Prostate gland (tissue), 2 donors: ENCODE measurements at regions not wholly inside any gene's neighbourhood (a gene's known extent, or its start where the extent isn't known, plus 50 kb on each side); places are given as distances from the start of the nearest gene placed in this dataset.

Experiments
- DNase-seq: peaks from one replicate; pipeline ENCODE4 v3.0.0-alpha.2; 2019; ENCODE audit warnings: low spot score
- H3K27ac ChIP-seq, 2 donors: fragments of 200-600 bp; sonication (generic); 2 replicates each; pipeline ENCODE4 v1.5.1; 2017 to 2019
- H3K27me3 ChIP-seq: fragments of 200-600 bp; sonication (generic); replicated peaks from 2 replicates; pipeline ENCODE4 v1.5.1; 2019; ENCODE audit not compliant: insufficient read depth
- H3K36me3 ChIP-seq, 2 donors: fragments of 200-600 bp; sonication (generic); 1 replicate in 1 of 2; 2 replicates in 1 of 2; pipeline versions ENCODE4 v1.5.1 to v1.8.1; 2017 to 2019
- H3K4me1 ChIP-seq: fragments of 200-600 bp; sonication (generic); replicated peaks from 2 replicates; pipeline ENCODE4 v1.5.1; 2019
- H3K4me3 ChIP-seq, 2 donors: fragments of 200-600 bp; sonication (generic); 2 replicates each; pipeline ENCODE4 v1.5.1; 2017 to 2019
- H3K9me3 ChIP-seq: fragments of 200-600 bp; sonication (generic); 2 replicates; pipeline ENCODE4 v1.5.1; 2017
- POLR2A ChIP-seq: fragments of 450-650 bp; IDR thresholded peaks from one replicate; pipeline ENCODE4 v1.6.1; 2016; ENCODE audit warnings: antibody characterized with exemption, mild to moderate bottlenecking
- POLR2AphosphoS5 ChIP-seq: sonication (generic); formaldehyde crosslinking; IDR thresholded peaks from one replicate; pipeline ENCODE4 v1.6.1; 2017; ENCODE audit warnings: antibody characterized with exemption
- WGBS: methylation state at CpG from one replicate; pipeline ENCODE4 v1.1.5; 2018; 5-methylcytosine and 5-hydroxymethylcytosine counted together
- intact Hi-C: fragments of 100-400 bp; cut with DNase I; formaldehyde crosslinking; loops from one replicate; pipeline ENCODE4 v1.14.2; 2022
- TF ChIP-seq, protein P1 (sequence below), 4 experiments: fragments of 200-600 bp in 2 of 4; fragments of 450-650 bp in 2 of 4; sonication (generic) in 2 of 4; IDR thresholded peaks; 1 replicate in 3 of 4; 2 replicates in 1 of 4; pipeline ENCODE4 v1.5.1; 2016 to 2019; ENCODE audit warnings: antibody characterized with exemption in 4 of 4, mild to moderate bottlenecking in 2 of 4, moderate library complexity in 2 of 4

DNA sequence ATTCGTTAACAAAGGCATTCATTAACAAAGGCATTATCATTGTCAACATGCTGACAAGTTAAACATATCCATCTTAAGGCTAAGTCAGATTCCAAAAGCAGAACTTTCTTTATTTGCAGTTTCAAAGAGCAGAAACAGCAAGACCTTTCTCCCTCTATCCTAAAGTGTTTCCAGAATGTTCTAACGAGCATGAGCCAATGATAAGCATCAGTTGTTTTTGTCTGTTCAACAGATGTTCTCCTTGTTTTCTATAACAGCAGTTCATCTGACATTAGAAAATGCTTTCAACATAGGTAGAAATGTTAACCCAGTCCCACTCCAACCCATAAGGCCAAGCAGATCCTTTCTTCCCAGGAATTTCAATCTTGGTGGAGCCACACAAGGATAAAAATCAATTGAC, 77.6 kb upstream of the POMGNT2 start:
- H3K4me3 ChIP-seq = no peak overlapping the region
- WGBS = 49% methylated on average over 2 of the region's 2 CpGs
- TF ChIP-seq POLR2A (no peak), POLR2AphosphoS5 (no peak)
- TF ChIP-seq, protein P1, sequence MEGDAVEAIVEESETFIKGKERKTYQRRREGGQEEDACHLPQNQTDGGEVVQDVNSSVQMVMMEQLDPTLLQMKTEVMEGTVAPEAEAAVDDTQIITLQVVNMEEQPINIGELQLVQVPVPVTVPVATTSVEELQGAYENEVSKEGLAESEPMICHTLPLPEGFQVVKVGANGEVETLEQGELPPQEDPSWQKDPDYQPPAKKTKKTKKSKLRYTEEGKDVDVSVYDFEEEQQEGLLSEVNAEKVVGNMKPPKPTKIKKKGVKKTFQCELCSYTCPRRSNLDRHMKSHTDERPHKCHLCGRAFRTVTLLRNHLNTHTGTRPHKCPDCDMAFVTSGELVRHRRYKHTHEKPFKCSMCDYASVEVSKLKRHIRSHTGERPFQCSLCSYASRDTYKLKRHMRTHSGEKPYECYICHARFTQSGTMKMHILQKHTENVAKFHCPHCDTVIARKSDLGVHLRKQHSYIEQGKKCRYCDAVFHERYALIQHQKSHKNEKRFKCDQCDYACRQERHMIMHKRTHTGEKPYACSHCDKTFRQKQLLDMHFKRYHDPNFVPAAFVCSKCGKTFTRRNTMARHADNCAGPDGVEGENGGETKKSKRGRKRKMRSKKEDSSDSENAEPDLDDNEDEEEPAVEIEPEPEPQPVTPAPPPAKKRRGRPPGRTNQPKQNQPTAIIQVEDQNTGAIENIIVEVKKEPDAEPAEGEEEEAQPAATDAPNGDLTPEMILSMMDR (IDR thresholded peaks at IDR 0.05) = no peak
- H3K4me1 ChIP-seq = no peaks in the 10 kb centered on the region
- intact Hi-C loops = no loop called here
- no peak overlapping the region for H3K27ac ChIP-seq
- H3K27me3 ChIP-seq = no peaks in the 10 kb centered on the region
- H3K36me3 ChIP-seq = no peaks in the 10 kb centered on the region
- H3K9me3 ChIP-seq = no peaks in the 10 kb centered on the region
- DNase-seq = no peak

DNA sequence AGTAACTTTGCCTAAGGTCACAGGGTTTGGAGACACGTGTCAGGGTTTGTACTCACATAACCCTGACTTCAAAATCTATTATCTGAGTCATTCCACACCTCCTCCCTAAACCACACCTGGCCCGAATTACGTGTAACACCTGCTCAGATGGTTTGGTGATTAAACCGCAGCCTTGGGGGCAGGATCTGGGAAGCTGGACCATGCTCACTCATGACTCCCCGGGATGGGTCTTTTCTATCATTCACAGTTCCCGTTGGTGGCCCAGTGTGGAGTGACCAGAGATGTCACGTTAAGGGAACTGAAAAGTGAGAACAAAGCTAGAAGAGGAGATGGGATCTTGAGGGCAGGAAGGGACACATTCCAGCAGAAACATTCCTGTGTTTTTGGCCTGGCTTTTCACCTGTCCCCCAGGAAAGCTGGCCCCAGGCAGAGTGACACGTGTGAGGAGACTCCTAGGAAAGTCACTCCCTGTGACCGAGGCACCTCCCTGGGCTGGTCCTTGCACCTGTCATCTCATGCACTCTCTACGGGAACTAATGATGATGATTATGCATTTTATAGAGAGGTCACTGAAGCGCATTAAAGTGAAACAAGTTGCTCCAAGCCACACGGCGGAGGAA, 75.4 kb upstream of the POMGNT2 start:
- WGBS = 63% methylated on average over 13 of the region's 13 CpGs
- Histone ChIP-seq H3K9me3 (no peaks in the 10 kb centered on the region), H3K27me3 (no peaks in the 10 kb centered on the region), H3K27ac (no peak overlapping the region), H3K4me1 (no peaks in the 10 kb centered on the region), H3K4me3 (no peak overlapping the region), H3K36me3 (no peaks in the 10 kb centered on the region)
- intact Hi-C loops = no loop called here
- no peak for TF ChIP-seq POLR2AphosphoS5
- no peak for DNase-seq

DNA sequence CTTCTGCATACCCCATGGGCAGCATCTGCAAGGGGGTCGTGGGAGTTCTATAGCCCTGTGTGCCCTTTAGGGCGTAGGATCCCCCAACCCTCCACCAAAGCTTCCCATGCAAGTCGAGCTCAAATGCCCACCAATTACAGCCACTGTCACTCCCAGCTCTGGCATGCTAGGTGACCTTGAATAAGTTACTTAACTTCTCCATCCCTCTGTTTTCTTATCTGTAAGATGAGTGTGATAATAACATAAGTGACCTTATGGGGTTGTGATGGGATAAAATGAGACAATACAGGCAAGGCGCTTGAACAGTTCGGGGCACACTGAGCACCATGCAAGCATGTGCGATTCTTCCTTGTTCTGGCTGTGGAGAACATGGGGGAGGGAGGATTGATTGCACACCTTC, 74.8 kb upstream of the POMGNT2 start:
- DNase-seq = no peak
- TF ChIP-seq, protein P1 (IDR thresholded peaks at IDR 0.05) = no peak
- TF ChIP-seq POLR2AphosphoS5 = no peak
- no peak for TF ChIP-seq POLR2A
- H3K4me3 ChIP-seq = no peak overlapping the region
- 73% methylated on average over 6 of the region's 6 CpGs for WGBS
- intact Hi-C loops = no loop called here
- H3K4me1 ChIP-seq = no peaks in the 10 kb centered on the region
- no peaks in the 10 kb centered on the region for H3K9me3 ChIP-seq
- no peak overlapping the region for H3K27ac ChIP-seq
- H3K36me3 ChIP-seq = no peaks in the 10 kb centered on the region
- no peaks in the 10 kb centered on the region for H3K27me3 ChIP-seq

DNA sequence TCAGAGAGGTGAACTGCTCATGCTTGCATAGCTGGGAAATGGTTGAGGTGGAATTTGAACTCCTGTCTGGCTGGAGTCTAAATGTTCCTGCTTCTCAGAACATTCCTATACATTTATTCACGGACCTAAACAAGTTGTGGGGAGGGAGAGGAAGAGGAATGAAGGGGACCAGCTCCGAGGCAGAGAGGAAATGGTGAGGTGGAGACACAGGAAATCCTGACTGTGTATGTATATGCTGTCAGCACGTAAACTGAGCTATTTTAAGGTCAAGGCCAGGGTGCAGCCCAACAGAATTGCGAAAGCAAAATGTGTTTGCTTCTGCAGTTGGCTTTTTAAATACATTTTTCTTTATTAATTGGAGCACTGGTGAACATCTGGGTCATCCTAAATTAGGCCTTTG, 74.1 kb upstream of the POMGNT2 start:
- H3K27ac ChIP-seq = no peak overlapping the region
- intact Hi-C loops = no loop called here
- WGBS = 65% methylated on average over 4 of the region's 4 CpGs

DNA sequence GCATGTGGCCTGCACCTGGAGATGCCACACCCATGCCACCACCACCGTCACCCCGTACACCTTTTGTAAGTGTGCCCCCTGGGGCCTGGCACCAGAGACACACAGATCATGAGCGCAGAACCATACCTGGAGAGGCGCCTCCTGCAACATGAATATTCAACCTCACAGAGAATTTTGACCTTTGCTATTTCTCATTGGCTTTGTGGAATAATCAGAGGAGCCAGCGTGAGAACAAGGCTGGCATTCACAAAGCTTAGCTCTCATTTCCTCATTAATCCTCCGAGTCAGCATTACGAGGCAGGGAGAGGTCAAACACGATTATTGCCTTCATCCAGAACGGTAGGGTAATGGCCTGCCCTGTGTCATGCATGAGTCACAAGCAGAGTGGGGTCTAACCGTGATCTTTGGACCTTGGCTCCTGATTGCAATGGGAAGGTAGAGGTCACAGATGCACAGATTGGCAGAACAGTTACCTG, 73.0 kb upstream of the POMGNT2 start:
- intact Hi-C loops = no loop called here
- no peak for DNase-seq

More for the DNA sequence above, 74.1 kb upstream of the POMGNT2 start:
- Histone ChIP-seq H3K36me3 (no peaks in the 10 kb centered on the region), H3K9me3 (no peaks in the 10 kb centered on the region), H3K4me1 (no peaks in the 10 kb centered on the region), H3K4me3 (no peak overlapping the region), H3K27me3 (no peaks in the 10 kb centered on the region)
- TF ChIP-seq POLR2A (no peak), POLR2AphosphoS5 (peak; percentile 5)
- DNase-seq = no peak

DNA sequence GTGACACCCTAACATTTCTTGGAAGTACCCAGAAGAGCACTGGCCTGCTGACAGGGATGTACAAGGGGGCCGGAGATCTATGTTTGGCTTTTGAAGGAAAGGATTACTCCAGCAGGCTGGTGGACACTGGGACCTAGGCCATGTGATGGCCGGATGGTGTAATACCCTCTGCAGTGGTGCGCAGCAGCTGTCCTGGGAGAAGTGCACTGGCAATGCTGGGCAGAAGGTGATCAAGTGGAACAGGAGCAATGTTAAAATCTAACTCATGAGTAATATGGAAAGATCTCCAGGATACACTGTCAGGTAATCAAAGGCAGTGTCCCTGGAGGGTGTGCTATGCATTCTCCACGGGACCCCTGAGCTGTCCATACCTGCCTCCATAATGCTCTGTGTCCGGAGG, 71.2 kb upstream of the POMGNT2 start:
- intact Hi-C loops = no loop called here
- H3K4me3 ChIP-seq = no peak overlapping the region
- no peak overlapping the region for H3K27ac ChIP-seq
- 95% methylated on average over 5 of the region's 5 CpGs for WGBS
- TF ChIP-seq POLR2A (no peak), POLR2AphosphoS5 (no peak)
- TF ChIP-seq, protein P1 (IDR thresholded peaks at IDR 0.05) = no peak
- DNase-seq = no peak
- no peaks in the 10 kb centered on the region for H3K27me3 ChIP-seq
- H3K9me3 ChIP-seq = no peaks in the 10 kb centered on the region
- H3K4me1 ChIP-seq = no peaks in the 10 kb centered on the region
- no peaks in the 10 kb centered on the region for H3K36me3 ChIP-seq

More for the DNA sequence above, 73.0 kb upstream of the POMGNT2 start:
- H3K27ac ChIP-seq = no peak overlapping the region
- WGBS = 72% methylated on average over 10 of the region's 10 CpGs
- H3K4me1 ChIP-seq = no peaks in the 10 kb centered on the region
- no peaks in the 10 kb centered on the region for H3K27me3 ChIP-seq
- no peak overlapping the region for H3K4me3 ChIP-seq
- no peaks in the 10 kb centered on the region for H3K36me3 ChIP-seq
- H3K9me3 ChIP-seq = no peaks in the 10 kb centered on the region
- no peak for TF ChIP-seq POLR2A
